OCI-LY3 (cell line): ENCODE measurements at regions not wholly inside any gene's neighbourhood (a gene's known extent, or its start where the extent isn't known, plus 50 kb on each side); places are given as distances from the start of the nearest gene placed in this dataset.

Experiments used
- CTCF ChIP-seq: fragments of 200-600, 300-600 bp; sonication (generic); IDR thresholded peaks from 2 replicates; pipeline ENCODE4 v1.5.1; 2014; ENCODE audit warnings: antibody characterized with exemption, low read length, low read depth
- EZH2phosphoT487 ChIP-seq: fragments of 200-600 bp; shearing (Covaris generic); IDR thresholded peaks from 2 replicates; pipeline ENCODE4 v1.6.1; 2018; ENCODE audit warnings: antibody characterized with exemption, mixed run types, low read depth

- TF ChIP-seq CTCF (no peak), EZH2phosphoT487 (no peak)
Observed at GRCh38 chr5:136924490-136924889, 559.1 kb upstream of the TRPC7 start.
